ENCODE measurements at regions not wholly inside any gene's neighbourhood (a gene's known extent, or its start where the extent isn't known, plus 50 kb on each side); places are given as distances from the start of the nearest gene placed in this dataset.

GRCh38 chr2:199019898-199020507, 437.7 kb downstream of the SATB2 start:
- DNase-seq, result peak; percentile 27

GRCh38 chr2:199018826-199019225, 438.9 kb downstream of the SATB2 start:
- DNase-seq, result no peak

DNA sequence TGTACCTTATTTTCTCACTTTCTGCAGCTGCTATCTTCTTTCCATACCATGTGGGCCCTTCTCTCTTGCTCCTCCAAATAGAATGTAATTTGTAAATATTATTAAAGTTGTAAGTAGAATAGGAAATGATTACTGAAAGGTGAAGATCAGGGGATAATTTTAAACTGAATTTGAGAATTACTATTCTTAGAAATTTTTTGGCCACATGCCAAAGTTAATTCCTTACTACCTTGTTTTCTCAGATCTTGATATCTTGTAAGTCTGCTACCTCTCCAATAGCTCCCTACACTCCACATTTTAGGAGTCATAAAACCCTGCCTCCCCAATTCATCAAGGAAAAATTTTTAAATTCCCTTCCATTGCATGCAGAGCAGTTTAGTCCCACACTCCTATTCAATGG, 442.7 kb downstream of the SATB2 start:
- DNase-seq, result no peak

DNA sequence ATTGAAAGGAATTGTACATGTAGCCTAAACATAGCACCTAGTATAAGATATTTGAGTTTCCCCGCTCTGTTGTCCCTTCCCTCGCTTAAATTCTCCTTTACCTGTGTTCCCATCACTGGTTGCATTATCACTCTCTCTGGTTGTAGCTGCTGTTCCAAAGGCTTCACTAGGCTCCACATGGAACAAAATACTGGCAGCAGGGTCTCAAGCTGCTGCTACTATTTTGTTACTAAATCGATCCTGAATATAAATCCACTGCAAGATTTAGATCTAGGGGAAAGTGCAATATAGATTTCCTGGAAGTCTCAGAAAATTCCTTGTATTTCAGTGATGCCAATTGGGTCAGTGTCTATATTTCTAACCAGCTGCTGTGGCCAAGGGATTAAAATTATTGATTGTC, 443.5 kb downstream of the SATB2 start:
- DNase-seq, result no peak

DNA sequence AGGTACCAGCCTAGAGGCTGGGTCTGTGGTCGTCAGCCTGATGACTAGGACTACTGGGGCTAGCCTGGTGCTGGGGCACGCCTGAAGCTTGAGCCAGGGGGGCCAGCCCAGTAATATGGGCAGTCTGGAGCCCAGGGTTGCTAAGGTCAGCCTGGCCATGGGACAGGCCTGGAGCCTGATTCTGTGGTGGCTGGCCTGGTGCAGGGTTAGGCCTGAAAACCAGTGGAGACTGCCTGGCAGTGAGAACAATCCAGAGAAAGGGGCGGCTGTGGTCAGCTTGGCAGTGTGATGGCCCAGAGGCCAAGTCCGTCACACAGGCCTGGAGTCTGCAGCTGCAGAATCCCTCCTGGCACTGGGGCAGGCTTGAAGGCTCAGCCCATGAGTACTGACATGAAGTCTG, 445.8 kb downstream of the SATB2 start:
- no peak for DNase-seq

- DNase-seq, result no peak
Measured at GRCh38 chr2:198994678-198995077, 463.1 kb downstream of the SATB2 start.

- DNase-seq, result no peak
Measured at GRCh38 chr2:198991431-198991830, 466.3 kb downstream of the SATB2 start.

DNA sequence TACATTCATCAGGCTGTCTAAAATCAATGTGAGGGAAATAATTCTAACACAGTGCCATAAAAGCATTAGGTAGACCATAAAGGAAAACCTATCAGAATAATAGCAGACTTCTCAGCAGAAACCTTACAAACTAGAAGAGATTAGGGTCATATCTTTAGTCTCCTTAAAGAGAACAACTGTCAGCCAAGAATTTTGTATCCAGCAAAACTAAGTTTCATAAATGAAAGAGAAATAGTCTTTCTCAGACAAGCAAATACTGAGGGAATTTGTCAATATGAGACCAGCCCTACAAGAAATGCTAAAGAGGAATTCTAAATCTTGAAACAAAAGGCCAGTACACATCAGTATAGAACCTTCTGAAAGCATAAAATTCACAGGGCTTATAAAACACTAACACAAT, 482.0 kb downstream of the SATB2 start:
- DNase-seq, result no peak

GRCh38 chr2:198973785-198974184, 484.0 kb downstream of the SATB2 start:
- no peak for DNase-seq

DNA sequence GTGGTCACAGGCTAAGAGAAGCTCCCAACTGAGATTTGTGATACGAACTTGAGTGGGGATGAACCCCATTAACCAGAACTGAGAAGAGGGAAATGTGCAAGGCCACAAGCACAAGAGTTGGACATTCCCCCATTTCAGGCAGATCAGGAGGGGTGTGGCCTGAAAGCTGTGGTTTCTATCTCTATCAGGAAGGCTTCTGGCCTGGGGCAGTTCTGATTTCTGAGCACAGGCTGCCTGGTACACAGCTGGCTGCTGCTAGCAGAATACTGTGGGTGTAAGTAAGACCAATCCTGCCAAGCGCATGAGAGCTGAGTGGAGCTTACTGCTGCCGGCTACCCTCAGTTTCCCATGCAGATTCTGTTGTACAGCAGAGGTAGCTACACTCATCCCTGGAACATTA, 484.6 kb downstream of the SATB2 start:
- no peak for DNase-seq

GRCh38 chr2:198968545-198968944, 489.2 kb downstream of the SATB2 start:
- no peak for DNase-seq

DNA sequence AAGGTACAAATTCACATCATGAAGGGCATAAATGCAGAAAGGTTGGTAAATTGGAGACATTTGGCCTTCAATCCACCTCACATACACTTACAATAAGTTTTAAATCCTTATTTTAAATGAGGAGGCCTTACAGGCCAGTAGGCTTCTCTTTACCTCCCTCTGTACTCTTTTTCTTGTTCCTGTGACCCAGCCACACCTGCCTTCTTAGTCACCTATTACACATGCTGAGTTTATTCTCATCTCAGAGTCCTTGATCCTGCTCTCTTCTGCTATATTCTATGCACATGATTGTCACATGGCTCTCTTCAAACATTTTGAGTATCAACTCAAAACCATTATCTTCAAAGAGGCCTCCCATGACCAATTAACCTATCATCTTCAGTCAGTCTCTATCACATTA, 491.5 kb downstream of the SATB2 start:
- no peak for DNase-seq

GRCh38 chr2:198961547-198961946, 496.2 kb downstream of the SATB2 start:
- DNase-seq, result no peak

- DNase-seq, result no peak
Measured at GRCh38 chr2:198957181-198957580, 500.6 kb downstream of the SATB2 start.

DNA sequence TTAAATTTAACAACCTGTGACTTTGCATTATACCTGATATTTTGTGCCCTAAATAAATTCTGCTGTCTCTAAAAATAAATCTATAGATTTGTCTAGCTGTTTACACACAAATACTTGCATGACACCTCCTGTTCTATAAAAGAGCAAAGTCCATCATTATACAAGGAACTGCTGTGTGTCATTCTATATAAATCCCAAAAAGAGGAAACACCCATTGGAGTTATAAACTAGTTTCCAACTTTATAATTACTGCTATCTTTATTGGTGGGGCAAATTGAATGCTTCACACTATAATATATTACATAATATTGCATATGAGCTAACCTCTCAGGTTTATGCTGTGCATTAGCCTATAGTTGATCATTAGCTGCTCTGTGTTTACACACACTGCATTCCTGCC, 504.4 kb downstream of the SATB2 start:
- no peak for DNase-seq

- DNase-seq, result no peak
Measured at GRCh38 chr2:198950803-198951202, 506.9 kb downstream of the SATB2 start.

DNA sequence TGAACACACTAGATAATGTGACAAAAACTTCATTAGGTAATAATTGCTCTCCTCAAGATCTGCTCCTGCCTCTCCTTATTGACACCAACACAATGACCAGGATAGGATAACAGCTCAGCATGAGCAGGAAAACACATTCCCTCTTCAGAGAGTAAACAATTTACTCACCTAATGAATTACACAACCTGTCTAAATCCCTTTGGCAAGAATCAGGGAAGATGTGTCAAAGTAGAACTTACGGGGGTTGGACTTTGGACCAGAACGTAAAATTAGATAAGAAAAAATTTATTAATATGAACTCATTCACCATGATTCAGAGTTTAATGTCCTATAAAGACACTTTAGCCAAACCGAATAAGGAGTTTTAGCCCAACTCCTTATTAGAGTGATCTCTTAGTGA, 512.2 kb downstream of the SATB2 start:
- DNase-seq, result no peak

DNA sequence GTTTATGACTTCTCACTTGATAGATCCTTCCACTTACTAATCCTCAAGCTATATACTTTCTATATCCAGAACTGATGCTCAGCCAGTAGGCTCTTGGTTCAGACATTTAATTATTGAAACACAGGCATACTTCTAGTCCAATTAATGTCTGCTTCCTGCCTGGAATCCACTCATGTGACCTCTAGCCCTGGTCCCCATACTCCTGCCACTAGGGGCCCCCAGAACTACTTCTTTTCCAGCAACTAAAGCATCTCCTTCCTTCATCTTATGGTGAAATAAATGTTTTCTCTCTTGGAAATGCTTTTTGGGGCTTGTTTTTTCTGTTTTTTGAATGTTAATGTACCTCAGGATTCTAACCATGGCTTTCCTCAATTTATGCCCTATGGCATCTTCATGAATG, 527.6 kb downstream of the SATB2 start:
- DNase-seq, result no peak

DNA sequence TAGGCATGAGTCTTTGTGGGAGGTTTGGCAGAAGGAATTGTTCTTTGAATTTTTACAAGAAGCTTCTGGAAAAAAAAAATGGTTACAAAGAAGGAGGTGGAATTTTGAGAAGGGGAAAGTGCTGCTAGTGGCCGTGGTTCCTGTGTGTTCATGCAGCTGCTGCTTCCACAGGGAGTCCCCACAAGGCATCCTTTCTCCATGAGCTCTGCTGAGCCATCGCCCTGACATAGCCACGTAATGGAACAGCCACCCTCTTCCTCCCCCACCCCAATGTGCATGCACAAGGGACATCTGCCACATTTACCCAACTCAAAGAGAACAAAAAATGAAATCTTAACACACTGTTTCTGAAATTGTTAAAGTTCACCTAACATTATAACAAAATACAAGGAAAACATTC, 529.7 kb downstream of the SATB2 start:
- no peak for DNase-seq

DNA sequence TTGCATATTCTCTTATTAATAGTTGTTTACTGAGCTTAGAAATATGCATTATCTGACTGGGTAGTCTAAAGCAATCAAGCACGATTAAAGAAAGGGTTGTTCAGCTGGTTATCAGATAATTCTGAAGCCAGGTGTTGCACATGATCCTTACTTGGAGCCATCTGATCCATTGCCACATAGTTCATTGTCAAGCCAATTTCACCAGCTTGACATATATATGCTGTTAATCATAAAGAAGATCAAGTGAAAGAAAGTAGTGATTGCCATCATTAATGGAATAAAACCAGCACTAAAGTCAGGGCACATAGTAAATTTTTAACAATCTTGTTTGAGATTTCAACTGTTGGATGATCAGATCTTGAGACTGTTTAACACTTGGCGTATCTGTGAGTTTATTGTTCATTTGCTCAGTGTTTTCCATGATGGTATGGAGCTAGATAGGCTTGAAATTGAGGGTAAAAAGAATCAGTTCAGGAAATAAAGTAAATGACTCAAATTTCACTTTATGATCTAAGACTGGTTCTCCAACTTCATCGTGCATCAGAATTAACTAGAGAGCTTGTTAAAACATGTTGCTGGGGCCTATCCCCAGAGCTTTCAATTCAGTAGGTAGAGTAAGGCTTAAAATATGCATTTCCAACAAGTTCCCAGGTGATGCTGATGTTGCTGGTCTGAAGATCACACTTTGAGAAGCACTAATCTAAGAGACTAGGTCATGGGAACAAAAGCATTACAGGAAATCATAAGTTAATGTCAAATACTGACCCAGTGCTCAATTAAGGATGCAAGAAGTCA, 539.6 kb downstream of the SATB2 start:
- DNase-seq, result no peak

DNA sequence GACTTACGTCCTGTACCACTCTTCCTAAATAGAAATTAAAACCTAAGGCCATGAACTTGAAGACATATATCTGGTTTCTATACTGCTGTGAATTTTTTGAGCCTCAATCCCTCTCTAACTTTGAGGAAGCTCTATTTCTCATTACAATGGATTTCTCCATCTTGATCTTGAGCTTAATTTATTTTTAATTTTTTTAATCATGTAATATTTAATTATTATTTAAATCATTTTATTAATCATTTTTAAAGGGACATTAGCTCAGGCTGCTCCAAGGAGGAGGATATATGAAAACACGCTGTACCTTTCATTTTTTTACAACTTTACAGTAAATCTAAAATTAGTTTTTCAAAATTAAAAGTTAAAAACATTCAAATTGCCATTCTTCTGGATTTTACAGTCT, 540.5 kb downstream of the SATB2 start:
- DNase-seq, result no peak

- peak; percentile 82 for DNase-seq
Measured at GRCh38 chr2:198916548-198917080, 541.1 kb downstream of the SATB2 start.

GRCh38 chr2:198913394-198914152, 544.2 kb downstream of the SATB2 start:
- no peak for DNase-seq
